LoVo (cell line): ENCODE measurements at regions not wholly inside any gene's neighbourhood (a gene's known extent, or its start where the extent isn't known, plus 50 kb on each side); places are given as distances from the start of the nearest gene placed in this dataset.

Experiments
- DNase-seq: peaks from one replicate; pipeline ENCODE4 v3.0.0-alpha.2; 2016; ENCODE audit warnings: low spot score

GRCh38 chr2:8256905-8257304 lies 425.0 kb upstream of the ID2 start:
- no peak for DNase-seq

- DNase-seq = no peak
These were observed 424.4 kb upstream of the ID2 start for GRCh38 chr2:8257502-8257901.

GRCh38 chr2:8258406-8258805 lies 423.4 kb upstream of the ID2 start:
- DNase-seq = no peak

- DNase-seq = no peak
These were observed 422.6 kb upstream of the ID2 start for GRCh38 chr2:8259106-8259840.

- no peak for DNase-seq
These were observed 422.0 kb upstream of the ID2 start for GRCh38 chr2:8259841-8260178.

- DNase-seq = no peak
These were observed 421.6 kb upstream of the ID2 start for GRCh38 chr2:8260213-8260612.

GRCh38 chr2:8263901-8264300 lies 418.0 kb upstream of the ID2 start:
- DNase-seq = no peak

- no peak for DNase-seq
These were observed 416.9 kb upstream of the ID2 start for GRCh38 chr2:8264981-8265380.

GRCh38 chr2:8265476-8266226 lies 416.2 kb upstream of the ID2 start:
- no peak for DNase-seq

- DNase-seq = no peak
These were observed 415.3 kb upstream of the ID2 start for GRCh38 chr2:8266563-8266962.

GRCh38 chr2:8267048-8267447 lies 414.8 kb upstream of the ID2 start:
- no peak for DNase-seq

- no peak for DNase-seq
These were observed 414.1 kb upstream of the ID2 start for GRCh38 chr2:8267721-8268120.

GRCh38 chr2:8268172-8268783 lies 413.6 kb upstream of the ID2 start:
- no peak for DNase-seq

GRCh38 chr2:8270699-8271098 lies 411.2 kb upstream of the ID2 start:
- no peak for DNase-seq

- DNase-seq = no peak
These were observed 410.4 kb upstream of the ID2 start for GRCh38 chr2:8271461-8271860.

- DNase-seq = no peak
These were observed 405.8 kb upstream of the ID2 start for GRCh38 chr2:8276026-8276425.

- DNase-seq = no peak
These were observed 403.8 kb upstream of the ID2 start for GRCh38 chr2:8277921-8278571.

- DNase-seq = no peak
These were observed 403.0 kb upstream of the ID2 start for GRCh38 chr2:8278709-8279354.

- no peak for DNase-seq
These were observed 402.4 kb upstream of the ID2 start for GRCh38 chr2:8279506-8279905.

- no peak for DNase-seq
These were observed 400.6 kb upstream of the ID2 start for GRCh38 chr2:8281234-8281633.

GRCh38 chr2:8281950-8282857 lies 399.7 kb upstream of the ID2 start:
- DNase-seq = no peak
